ENCODE measurements at regions not wholly inside any gene's neighbourhood (a gene's known extent, or its start where the extent isn't known, plus 50 kb on each side); places are given as distances from the start of the nearest gene placed in this dataset.

DNA sequence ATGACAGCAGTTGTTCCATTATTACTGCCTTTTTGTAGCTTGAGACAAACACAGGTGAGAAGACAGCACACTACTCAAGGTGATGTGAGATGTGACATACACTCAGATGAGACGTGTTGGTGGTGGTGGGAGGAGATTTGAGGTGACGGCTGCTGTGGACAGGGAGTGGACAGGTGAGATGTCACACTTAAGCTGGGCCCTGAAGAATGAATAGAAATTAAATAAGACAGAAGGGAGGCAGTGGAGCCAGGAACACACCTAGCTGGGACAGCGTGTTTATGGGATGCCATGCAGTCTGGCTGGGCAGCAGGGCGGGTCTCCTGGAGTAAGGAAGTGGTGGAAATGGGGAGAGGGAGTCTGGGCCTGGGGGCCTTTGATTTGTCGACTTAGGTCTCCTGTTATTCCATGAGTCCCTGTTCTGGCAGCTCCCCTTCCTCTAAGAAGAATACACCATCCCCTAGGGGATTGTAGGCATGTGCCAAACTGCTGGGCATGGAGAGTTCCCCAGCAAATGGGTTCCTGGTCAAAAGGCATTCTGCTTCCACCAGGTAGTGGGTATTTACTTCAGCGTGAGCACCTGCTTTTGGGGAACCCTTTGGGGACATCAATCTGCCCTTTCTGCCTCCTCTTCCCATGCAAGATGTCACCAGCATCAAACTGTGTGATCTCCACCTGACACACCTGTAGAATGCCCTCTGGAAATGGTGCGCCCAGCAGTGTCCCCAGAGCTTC, 71.2 kb upstream of the ESRRB start:
- intact Hi-C loops (cut with micrococcal nuclease), result no loop called here

DNA sequence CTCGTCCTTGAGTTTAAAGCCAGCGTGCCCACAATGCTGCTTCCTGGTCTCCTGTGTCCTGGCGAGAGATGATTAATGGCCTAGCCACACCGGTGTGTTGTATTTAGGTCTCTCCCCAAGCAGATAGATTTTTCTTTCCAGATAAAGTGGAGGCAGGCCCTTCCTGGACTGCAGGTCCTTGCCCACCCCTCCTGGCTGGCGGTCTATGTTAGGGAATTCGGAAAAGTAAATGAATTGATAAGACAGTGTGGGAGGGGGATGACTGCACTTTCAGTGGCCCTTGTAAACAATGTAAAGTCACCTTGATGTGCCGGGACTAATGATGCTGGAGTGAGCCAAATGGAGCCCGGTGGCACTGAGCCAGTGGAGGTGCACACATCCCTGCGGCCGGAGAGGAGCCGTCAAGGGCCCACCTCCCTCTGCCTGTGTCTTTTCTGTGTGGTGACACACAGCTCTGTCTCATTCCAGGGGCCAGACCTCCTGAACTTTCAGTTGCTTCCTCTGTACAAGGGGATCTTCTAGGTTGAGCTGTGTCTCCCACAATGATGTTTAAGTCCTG, 70.6 kb upstream of the ESRRB start:
- intact Hi-C loops (cut with micrococcal nuclease), result no loop called here
- TF ChIP-seq, protein P1, sequence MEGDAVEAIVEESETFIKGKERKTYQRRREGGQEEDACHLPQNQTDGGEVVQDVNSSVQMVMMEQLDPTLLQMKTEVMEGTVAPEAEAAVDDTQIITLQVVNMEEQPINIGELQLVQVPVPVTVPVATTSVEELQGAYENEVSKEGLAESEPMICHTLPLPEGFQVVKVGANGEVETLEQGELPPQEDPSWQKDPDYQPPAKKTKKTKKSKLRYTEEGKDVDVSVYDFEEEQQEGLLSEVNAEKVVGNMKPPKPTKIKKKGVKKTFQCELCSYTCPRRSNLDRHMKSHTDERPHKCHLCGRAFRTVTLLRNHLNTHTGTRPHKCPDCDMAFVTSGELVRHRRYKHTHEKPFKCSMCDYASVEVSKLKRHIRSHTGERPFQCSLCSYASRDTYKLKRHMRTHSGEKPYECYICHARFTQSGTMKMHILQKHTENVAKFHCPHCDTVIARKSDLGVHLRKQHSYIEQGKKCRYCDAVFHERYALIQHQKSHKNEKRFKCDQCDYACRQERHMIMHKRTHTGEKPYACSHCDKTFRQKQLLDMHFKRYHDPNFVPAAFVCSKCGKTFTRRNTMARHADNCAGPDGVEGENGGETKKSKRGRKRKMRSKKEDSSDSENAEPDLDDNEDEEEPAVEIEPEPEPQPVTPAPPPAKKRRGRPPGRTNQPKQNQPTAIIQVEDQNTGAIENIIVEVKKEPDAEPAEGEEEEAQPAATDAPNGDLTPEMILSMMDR (IDR thresholded peaks at IDR 0.05), result no peak
- no peaks in the 10 kb centered on the region for H3K4me1 Mint-ChIP-seq (ENCODE audit: low read depth)
- peaks cover 22% of the 10 kb centered on the region for H3K27me3 Mint-ChIP-seq
- DNase-seq (no peak), ATAC-seq (no peak)
- no peak overlapping the region for H3K4me3 Mint-ChIP-seq
- POLR2A ChIA-PET, result no interaction called here
- CTCF ChIA-PET, result no interaction called here
- no peaks in the 10 kb centered on the region for H3K36me3 Mint-ChIP-seq (ENCODE audit: low read depth)
- no peaks in the 10 kb centered on the region for H3K9me3 Mint-ChIP-seq
- H3K27ac Mint-ChIP-seq, result no peak overlapping the region

More for the DNA sequence above, 71.2 kb upstream of the ESRRB start:
- DNase-seq (no peak), ATAC-seq (no peak)
- TF ChIP-seq, protein P1 (IDR thresholded peaks at IDR 0.05), result no peak
- POLR2A ChIA-PET, result no interaction called here
- H3K27ac Mint-ChIP-seq, result no peak overlapping the region
- no peak overlapping the region for H3K4me3 Mint-ChIP-seq
- peaks cover 20% of the 10 kb centered on the region for H3K27me3 Mint-ChIP-seq
- no peaks in the 10 kb centered on the region for H3K4me1 Mint-ChIP-seq (ENCODE audit: low read depth)
- no peaks in the 10 kb centered on the region for H3K36me3 Mint-ChIP-seq (ENCODE audit: low read depth)
- no peaks in the 10 kb centered on the region for H3K9me3 Mint-ChIP-seq
- CTCF ChIA-PET, result no interaction called here

DNA sequence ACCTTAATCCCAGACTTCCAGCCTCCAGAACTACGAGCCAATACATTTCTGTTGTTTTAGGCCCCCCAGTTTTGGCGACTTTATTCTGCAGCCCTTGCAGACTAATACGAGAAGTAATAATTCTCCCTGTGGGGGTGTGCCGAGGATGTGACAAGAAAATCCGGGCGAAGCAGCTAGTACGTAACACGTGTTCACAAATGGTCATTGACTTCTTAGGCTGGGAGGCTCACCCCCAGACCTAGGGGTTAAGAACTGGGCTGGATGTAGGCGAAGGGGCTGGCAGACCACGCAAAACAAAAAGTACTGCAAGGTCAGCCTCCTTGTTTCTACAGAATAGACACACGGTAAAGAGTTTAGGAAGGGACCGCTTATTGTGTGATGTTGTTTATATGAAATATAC, 69.8 kb upstream of the ESRRB start:
- H3K27ac Mint-ChIP-seq, result no peak overlapping the region
- H3K27me3 Mint-ChIP-seq, result peaks cover 28% of the 10 kb centered on the region
- H3K36me3 Mint-ChIP-seq (ENCODE audit: low read depth), result no peaks in the 10 kb centered on the region
- ChIA-PET CTCF (interaction anchor here (1.9 kb wide), 1 partner anchor 46 kb away, joined by 4 read pairs; no protein-coding TSS in a partner anchor), POLR2A (no interaction called here)
- H3K4me1 Mint-ChIP-seq (ENCODE audit: low read depth), result peaks cover 2% of the 10 kb centered on the region
- TF ChIP-seq, protein P1 (IDR thresholded peaks at IDR 0.05), result no peak
- no peak for ATAC-seq
- no peak for DNase-seq
- no peaks in the 10 kb centered on the region for H3K9me3 Mint-ChIP-seq
- no peak overlapping the region for H3K4me3 Mint-ChIP-seq
- intact Hi-C loops (cut with micrococcal nuclease), result no loop called here

DNA sequence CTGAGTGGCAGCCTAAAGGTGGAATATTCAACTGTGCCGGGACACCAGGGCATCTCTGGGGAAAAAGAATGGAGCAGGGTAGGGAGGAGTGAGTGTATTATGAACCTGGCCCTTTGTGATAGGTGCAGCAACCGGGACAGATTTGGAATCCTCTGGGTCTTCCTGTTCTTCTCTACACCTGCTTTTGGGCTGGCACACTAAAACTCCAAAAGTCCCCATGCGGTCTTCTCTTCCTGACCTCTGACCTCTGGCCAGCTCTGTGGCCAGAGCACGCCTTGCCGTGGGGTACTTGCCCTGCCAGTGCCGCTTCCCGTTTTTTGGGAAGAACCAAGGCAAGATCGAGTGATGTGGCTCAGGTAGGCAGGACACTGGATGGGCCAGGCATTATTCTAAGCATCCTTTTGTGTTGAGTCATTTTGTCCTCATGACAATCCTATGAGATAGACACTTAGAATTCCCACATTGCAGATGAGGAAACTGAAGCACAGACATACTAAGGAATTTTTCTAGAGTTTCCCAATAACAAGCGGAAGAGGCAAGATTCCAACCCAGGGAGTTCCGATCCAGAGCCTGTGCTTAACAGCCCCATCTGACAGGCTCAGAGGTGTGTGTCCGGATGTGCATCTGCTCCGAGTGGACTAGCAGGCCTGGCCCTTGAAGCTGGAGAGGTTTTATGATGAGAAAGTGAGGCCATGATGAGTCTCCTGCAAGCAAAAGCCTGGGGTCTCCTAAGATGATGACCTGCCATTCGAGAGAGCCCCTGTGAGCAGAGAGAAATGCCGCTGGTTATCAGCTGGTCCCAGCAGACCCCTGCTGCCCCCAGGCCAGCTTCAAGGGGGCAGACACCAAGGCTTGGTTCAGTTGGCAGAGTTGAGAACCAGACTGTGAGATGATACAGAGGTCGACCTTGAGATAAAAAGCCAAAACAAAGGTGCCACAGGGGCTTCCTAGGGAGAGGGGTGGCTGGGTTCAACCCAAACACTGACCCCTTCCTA, 67.9 kb upstream of the ESRRB start:
- POLR2A ChIA-PET, result no interaction called here
- CTCF ChIA-PET, result interaction anchor here (1.9 kb wide), 1 partner anchor 45 kb away, joined by 4 read pairs; no protein-coding TSS in a partner anchor
- peaks cover 35% of the 10 kb centered on the region for H3K27me3 Mint-ChIP-seq
- H3K4me1 Mint-ChIP-seq (ENCODE audit: low read depth), result peaks cover 2% of the 10 kb centered on the region
- H3K9me3 Mint-ChIP-seq, result no peaks in the 10 kb centered on the region
- no peak for DNase-seq
- TF ChIP-seq, protein P1 (IDR thresholded peaks at IDR 0.05), result no peak
- H3K36me3 Mint-ChIP-seq (ENCODE audit: low read depth), result no peaks in the 10 kb centered on the region
- no peak overlapping the region for H3K4me3 Mint-ChIP-seq
- no peak for ATAC-seq
- intact Hi-C loops (cut with micrococcal nuclease), result no loop called here
- no peak overlapping the region for H3K27ac Mint-ChIP-seq

All from activated CD8-positive, alpha-beta T cell treated with anti-CD3 and anti-CD28 coated beads for 36 hours (primary cell).